HFF-Myc (cell line): ENCODE measurements at regions not wholly inside any gene's neighbourhood (a gene's known extent, or its start where the extent isn't known, plus 50 kb on each side); places are given as distances from the start of the nearest gene placed in this dataset.
"Not testable (repeated sequence)": the region's sequence is repeated elsewhere in the genome, so short reads cannot be mapped to it uniquely, and the experiment has no call there.

ENCODE experiments used
- DNase-seq: peaks from one replicate; pipeline ENCODE4 v3.0.0-alpha.2; 2011; ENCODE audit warnings: low read depth; ENCODE audit errors: extremely low read depth
- H3K4me3 ChIP-seq: replicated peaks from 2 replicates; pipeline ENCODE4 v1.5.1; 2011; ENCODE audit warnings: low read depth, mild to moderate bottlenecking, control low read depth, low read length
- TF ChIP-seq, protein P1 (sequence below): IDR thresholded peaks from 2 replicates; pipeline ENCODE4 v1.5.1; 2012; ENCODE audit warnings: mild to moderate bottlenecking, low read depth, low read length, control low read depth; ENCODE audit errors: missing control alignments

DNA sequence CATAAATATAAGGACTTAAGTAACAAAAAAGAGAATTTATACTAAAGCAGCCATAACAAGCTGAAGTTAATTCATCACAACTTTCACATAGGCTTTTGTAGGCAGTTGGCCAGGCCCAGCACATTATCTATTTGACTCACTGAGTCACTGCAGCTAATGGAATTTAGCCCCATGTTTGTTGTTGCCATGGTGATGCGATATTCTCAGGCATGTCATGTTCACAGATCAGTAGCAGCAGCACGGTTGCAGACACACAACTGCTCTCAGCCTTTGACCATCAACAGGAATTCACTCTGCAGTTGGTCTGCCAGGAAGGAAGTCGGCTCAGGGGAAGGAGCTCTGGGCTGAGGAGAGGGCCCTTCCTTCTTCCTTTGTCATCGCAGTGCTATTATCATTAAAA, 639.8 kb downstream of the TMEM182 start:
- no peak for DNase-seq
- no peak overlapping the region for H3K4me3 ChIP-seq
- TF ChIP-seq, protein P1, sequence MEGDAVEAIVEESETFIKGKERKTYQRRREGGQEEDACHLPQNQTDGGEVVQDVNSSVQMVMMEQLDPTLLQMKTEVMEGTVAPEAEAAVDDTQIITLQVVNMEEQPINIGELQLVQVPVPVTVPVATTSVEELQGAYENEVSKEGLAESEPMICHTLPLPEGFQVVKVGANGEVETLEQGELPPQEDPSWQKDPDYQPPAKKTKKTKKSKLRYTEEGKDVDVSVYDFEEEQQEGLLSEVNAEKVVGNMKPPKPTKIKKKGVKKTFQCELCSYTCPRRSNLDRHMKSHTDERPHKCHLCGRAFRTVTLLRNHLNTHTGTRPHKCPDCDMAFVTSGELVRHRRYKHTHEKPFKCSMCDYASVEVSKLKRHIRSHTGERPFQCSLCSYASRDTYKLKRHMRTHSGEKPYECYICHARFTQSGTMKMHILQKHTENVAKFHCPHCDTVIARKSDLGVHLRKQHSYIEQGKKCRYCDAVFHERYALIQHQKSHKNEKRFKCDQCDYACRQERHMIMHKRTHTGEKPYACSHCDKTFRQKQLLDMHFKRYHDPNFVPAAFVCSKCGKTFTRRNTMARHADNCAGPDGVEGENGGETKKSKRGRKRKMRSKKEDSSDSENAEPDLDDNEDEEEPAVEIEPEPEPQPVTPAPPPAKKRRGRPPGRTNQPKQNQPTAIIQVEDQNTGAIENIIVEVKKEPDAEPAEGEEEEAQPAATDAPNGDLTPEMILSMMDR, result no peak

DNA sequence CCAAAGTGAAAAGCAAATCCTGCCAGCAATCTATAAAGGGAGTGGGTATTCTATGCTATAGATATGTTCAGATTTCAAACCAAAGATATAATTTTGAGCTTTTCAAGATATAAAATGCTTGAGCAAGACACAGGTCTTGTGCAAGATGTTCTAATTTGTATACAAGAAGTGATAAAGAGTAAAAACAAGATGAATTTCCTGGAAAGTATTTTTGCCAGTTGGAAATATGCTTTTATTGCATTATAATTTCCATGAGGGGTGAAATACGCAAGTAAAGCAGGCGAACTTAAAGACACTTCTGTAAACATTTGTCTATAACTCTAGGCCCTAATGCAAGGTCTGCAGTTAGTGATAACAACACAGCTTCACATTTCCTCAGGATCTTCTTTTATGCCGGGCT, 640.5 kb downstream of the TMEM182 start:
- H3K4me3 ChIP-seq, result no peak overlapping the region
- no peak for DNase-seq
- TF ChIP-seq, protein P1, result no peak

DNA sequence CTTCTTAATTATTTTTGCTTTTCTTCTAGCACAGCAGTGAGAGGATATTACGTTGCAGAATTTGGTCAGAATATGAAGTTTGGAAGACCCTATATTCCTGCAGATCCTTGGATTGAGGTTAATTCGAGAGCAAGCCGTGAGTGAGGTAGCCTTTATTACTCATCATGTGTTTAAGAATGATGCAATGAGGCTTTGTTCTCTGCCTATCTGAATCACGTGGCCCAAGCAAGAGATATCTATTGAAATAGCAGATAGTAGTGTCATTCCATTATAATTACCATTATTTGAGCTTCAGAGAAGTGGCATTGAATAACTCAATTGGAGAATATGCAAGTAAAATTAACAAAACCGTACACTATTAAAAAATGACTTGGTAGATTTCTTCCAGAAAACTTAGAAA, 641.1 kb downstream of the TMEM182 start:
- TF ChIP-seq, protein P1, result no peak
- no peak overlapping the region for H3K4me3 ChIP-seq
- DNase-seq, result no peak

DNA sequence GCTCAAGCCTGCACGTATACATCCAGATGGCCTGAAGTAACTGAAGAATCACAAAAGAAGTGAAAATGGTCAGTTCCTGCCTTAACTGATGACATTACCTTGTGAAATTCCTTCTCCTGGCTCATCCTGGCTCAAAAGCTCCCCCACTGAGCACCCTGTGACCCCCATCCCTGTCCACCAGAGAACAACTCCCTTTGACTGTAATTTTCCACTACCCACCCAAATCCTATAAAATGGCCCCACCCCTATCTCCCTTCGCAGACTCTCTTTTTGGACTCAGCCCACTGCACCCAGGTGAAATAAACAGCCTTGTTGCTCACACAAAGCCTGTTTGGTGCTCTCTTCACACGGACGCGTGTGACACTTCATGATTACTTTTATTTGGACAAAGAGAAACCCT, 641.6 kb downstream of the TMEM182 start:
- H3K4me3 ChIP-seq, DNase-seq: not testable (repeated sequence)

DNA sequence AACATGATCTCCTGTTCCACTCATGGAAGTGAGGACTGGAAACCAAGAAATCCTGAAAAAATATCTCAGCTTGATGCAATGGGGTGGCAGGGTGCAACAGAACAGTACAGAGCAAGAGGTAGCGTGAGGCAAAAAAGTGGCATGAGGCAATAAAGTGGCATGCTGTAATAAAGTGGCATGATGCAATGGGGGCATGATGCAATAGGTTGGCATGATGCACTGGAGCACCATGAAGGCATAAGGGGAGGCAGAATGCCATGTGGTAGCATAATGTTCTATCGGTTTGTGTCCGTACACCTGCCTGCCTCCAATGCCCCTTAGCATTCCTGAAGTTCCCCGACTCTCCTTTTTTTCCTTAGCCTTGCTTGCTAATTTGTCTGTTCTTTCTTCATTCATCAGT, 648.4 kb downstream of the TMEM182 start:
- TF ChIP-seq, protein P1, result no peak
- no peak for DNase-seq

DNA sequence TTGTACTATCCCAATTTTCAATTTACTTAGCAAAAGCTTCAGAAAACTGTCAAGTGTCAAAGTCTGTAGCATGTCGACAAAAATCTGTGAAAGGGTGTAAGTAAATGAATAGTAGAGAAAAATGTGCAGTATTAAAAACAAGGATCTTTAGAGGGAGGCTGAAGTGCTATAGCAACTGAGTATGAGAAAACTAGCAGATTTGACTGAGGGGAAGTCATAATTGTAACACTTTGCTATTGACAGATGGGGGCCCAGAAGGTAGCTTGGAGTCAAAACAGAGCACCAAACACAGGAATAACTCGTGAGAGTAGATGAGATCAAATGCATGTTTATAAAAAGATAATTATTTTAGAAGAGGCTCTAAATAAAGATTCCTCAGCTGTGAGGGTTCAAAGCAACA, 657.7 kb downstream of the TMEM182 start:
- H3K4me3 ChIP-seq, result no peak overlapping the region
- TF ChIP-seq, protein P1, result no peak
- no peak for DNase-seq

More for the DNA sequence above, 648.4 kb downstream of the TMEM182 start:
- no peak overlapping the region for H3K4me3 ChIP-seq

DNA sequence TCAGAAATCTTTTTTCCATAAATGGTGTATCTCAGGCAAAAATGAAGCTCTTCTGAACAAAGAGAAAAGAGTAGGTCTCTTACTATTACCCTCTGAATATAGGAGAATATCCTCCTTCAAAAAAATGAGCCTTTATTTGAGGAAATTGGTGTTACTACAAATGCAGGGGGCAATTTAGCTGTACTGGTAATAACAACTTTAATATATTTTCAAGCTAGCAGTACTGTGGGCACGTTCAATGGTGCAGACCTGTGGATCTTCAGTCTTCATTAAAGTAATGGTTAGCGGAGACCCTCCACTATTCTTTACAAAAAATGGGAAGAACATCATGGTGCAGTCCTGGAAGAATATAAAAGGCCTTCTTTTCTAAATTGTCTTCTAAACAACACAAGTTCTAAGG, 661.3 kb downstream of the TMEM182 start:
- TF ChIP-seq, protein P1, result no peak
- no peak overlapping the region for H3K4me3 ChIP-seq

More for the DNA sequence above, 661.3 kb downstream of the TMEM182 start:
- no peak for DNase-seq
